ENCODE measurements at regions not wholly inside any gene's neighbourhood (a gene's known extent, or its start where the extent isn't known, plus 50 kb on each side); places are given as distances from the start of the nearest gene placed in this dataset.

DNA sequence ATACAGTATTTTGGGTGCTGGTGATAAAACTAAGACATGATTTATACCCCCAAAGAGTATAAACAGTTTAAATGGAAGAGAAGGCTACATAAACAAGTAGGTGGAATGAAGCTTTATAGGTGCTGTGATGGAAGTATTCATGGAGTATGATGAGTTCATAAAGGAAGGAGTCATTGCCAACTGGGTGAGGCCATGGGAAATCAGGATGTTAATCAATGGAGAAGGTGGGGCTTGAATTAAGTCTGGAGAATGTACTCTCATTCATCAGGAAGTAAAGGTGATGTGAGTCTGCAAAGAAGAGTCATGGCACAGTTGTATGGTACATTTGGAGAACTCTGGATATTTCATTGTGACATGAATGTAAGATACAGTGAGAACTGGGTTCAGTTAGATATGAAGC is 147.5 kb upstream of the MME start:
- Histone ChIP-seq H3F3A (ENCODE audit: insufficient read depth, low read length, poor library complexity, severe bottlenecking) (no peaks in the 10 kb centered on the region), H3K4me2 (ENCODE audit: low read length) (no peak overlapping the region), H2AFZ (ENCODE audit: low read depth, low read length) (no peak overlapping the region), H3K79me2 (replicated peaks; ENCODE audit: insufficient read depth, low read length) (no peaks in the 10 kb centered on the region), H3K27me3 (ENCODE audit: insufficient read depth, low read depth, low read length) (no peaks in the 10 kb centered on the region), H4K20me1 (ENCODE audit: insufficient read depth) (no peaks in the 10 kb centered on the region), H3K36me3 (ENCODE audit: insufficient read depth, low read length) (no peaks in the 10 kb centered on the region), H3K4me3 (ENCODE audit: low read length) (no peak overlapping the region), H3K9ac (ENCODE audit: low read length) (no peak overlapping the region), H3K27ac (ENCODE audit: low read length) (no peak overlapping the region), H3K9me3 (ENCODE audit: low read length) (no peaks in the 10 kb centered on the region), H3K9me2 (ENCODE audit: insufficient read depth, low read length) (no peaks in the 10 kb centered on the region)
- TF ChIP-seq, protein P1, sequence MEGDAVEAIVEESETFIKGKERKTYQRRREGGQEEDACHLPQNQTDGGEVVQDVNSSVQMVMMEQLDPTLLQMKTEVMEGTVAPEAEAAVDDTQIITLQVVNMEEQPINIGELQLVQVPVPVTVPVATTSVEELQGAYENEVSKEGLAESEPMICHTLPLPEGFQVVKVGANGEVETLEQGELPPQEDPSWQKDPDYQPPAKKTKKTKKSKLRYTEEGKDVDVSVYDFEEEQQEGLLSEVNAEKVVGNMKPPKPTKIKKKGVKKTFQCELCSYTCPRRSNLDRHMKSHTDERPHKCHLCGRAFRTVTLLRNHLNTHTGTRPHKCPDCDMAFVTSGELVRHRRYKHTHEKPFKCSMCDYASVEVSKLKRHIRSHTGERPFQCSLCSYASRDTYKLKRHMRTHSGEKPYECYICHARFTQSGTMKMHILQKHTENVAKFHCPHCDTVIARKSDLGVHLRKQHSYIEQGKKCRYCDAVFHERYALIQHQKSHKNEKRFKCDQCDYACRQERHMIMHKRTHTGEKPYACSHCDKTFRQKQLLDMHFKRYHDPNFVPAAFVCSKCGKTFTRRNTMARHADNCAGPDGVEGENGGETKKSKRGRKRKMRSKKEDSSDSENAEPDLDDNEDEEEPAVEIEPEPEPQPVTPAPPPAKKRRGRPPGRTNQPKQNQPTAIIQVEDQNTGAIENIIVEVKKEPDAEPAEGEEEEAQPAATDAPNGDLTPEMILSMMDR (IDR thresholded peaks at IDR 0.05; ENCODE audit: poor library complexity, severe bottlenecking) = no peak
- TF ChIP-seq MXI1 (conservative IDR thresholded peaks at IDR 0.05; ENCODE audit: poor library complexity, severe bottlenecking) (no peak), RAD21 (conservative IDR thresholded peaks at IDR 0.05) (no peak), EZH2 (IDR thresholded peaks at IDR 0.05; ENCODE audit: borderline replicate concordance, insufficient read depth, low read length, poor library complexity, severe bottlenecking) (no peak), TAF1 (IDR thresholded peaks at IDR 0.05; ENCODE audit: low read depth) (no peak), POLR2AphosphoS5 (IDR thresholded peaks at IDR 0.05) (no peak), SMC3 (conservative IDR thresholded peaks at IDR 0.05; ENCODE audit: poor library complexity) (no peak)
- TF ChIP-seq, protein P2, sequence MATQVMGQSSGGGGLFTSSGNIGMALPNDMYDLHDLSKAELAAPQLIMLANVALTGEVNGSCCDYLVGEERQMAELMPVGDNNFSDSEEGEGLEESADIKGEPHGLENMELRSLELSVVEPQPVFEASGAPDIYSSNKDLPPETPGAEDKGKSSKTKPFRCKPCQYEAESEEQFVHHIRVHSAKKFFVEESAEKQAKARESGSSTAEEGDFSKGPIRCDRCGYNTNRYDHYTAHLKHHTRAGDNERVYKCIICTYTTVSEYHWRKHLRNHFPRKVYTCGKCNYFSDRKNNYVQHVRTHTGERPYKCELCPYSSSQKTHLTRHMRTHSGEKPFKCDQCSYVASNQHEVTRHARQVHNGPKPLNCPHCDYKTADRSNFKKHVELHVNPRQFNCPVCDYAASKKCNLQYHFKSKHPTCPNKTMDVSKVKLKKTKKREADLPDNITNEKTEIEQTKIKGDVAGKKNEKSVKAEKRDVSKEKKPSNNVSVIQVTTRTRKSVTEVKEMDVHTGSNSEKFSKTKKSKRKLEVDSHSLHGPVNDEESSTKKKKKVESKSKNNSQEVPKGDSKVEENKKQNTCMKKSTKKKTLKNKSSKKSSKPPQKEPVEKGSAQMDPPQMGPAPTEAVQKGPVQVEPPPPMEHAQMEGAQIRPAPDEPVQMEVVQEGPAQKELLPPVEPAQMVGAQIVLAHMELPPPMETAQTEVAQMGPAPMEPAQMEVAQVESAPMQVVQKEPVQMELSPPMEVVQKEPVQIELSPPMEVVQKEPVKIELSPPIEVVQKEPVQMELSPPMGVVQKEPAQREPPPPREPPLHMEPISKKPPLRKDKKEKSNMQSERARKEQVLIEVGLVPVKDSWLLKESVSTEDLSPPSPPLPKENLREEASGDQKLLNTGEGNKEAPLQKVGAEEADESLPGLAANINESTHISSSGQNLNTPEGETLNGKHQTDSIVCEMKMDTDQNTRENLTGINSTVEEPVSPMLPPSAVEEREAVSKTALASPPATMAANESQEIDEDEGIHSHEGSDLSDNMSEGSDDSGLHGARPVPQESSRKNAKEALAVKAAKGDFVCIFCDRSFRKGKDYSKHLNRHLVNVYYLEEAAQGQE (IDR thresholded peaks at IDR 0.05; ENCODE audit: borderline replicate concordance) = no peak

DNA sequence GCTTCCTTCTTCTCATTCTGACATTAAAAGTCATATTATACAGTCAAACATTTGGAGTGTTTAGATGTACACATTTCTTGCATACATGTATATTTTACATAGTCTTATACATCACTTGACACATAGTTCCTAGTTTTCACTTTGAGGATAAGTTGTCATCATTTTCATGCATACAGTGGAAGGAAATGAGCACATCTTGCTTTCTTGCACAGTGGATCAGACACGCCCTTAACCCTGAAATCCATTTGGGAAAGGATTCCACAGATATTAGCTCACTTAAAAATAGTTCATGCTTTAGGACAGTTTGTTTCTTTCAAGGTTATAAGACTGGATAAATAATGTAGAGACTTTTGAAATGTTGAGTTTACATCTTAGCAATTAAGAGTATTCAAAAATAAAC is 148.6 kb upstream of the MME start:
- Histone ChIP-seq H3K36me3 (ENCODE audit: insufficient read depth, low read length) (no peaks in the 10 kb centered on the region), H3K27me3 (ENCODE audit: insufficient read depth, low read depth, low read length) (no peaks in the 10 kb centered on the region), H3K9me2 (ENCODE audit: insufficient read depth, low read length) (no peaks in the 10 kb centered on the region), H4K20me1 (ENCODE audit: insufficient read depth) (no peaks in the 10 kb centered on the region), H3K9me3 (ENCODE audit: low read length) (no peaks in the 10 kb centered on the region), H3K27ac (ENCODE audit: low read length) (no peak overlapping the region), H3K9ac (ENCODE audit: low read length) (no peak overlapping the region), H3K4me3 (ENCODE audit: low read length) (no peak overlapping the region), H3F3A (ENCODE audit: insufficient read depth, low read length, poor library complexity, severe bottlenecking) (no peaks in the 10 kb centered on the region), H3K4me2 (ENCODE audit: low read length) (no peak overlapping the region), H3K79me2 (replicated peaks; ENCODE audit: insufficient read depth, low read length) (no peaks in the 10 kb centered on the region), H2AFZ (ENCODE audit: low read depth, low read length) (no peak overlapping the region)
- TF ChIP-seq, protein P2 (IDR thresholded peaks at IDR 0.05; ENCODE audit: borderline replicate concordance) = no peak
- no peak for TF ChIP-seq MXI1 (conservative IDR thresholded peaks at IDR 0.05; ENCODE audit: poor library complexity, severe bottlenecking)
- no peak for TF ChIP-seq RAD21 (conservative IDR thresholded peaks at IDR 0.05)
- TF ChIP-seq EZH2 (IDR thresholded peaks at IDR 0.05; ENCODE audit: borderline replicate concordance, insufficient read depth, low read length, poor library complexity, severe bottlenecking) = no peak
- no peak for TF ChIP-seq TAF1 (IDR thresholded peaks at IDR 0.05; ENCODE audit: low read depth)
- no peak for TF ChIP-seq SMC3 (conservative IDR thresholded peaks at IDR 0.05; ENCODE audit: poor library complexity)
- TF ChIP-seq POLR2AphosphoS5 (IDR thresholded peaks at IDR 0.05) = no peak
- TF ChIP-seq EP300 (conservative IDR thresholded peaks at IDR 0.05; ENCODE audit: poor library complexity, severe bottlenecking) = no peak
- TF ChIP-seq, protein P1 (IDR thresholded peaks at IDR 0.05; ENCODE audit: poor library complexity, severe bottlenecking) = no peak

All from neural cell (in vitro differentiated cells).